ENCODE measurements at regions not wholly inside any gene's neighbourhood (a gene's known extent, or its start where the extent isn't known, plus 50 kb on each side); places are given as distances from the start of the nearest gene placed in this dataset.

DNA sequence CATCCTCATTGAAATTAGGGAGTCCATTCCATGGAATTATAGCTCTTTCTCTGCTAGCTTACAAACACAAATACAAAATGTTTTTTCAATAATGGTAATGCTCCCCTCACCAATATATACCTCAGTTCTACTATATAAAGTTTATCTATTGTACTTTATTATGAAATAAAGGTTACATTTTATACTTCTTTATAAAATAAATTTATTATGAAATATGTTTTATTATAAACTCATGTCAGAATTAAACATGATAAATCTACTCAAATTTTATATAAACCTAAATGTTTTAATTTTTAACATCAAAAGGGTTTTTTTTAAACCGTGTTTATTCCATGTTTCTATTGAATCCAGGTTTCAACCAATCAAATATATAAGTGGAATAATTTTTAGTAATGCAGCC lies 646.1 kb upstream of the PCDH20 start:
- no CpG with 5 or more reads among the region's 1 CpG for WGBS (ENCODE audit: extremely low coverage, insufficient coverage, insufficient read length)
- DNase-seq: no peak
- no peak overlapping the region for H3K18ac ChIP-seq (ENCODE audit: low read length)

DNA sequence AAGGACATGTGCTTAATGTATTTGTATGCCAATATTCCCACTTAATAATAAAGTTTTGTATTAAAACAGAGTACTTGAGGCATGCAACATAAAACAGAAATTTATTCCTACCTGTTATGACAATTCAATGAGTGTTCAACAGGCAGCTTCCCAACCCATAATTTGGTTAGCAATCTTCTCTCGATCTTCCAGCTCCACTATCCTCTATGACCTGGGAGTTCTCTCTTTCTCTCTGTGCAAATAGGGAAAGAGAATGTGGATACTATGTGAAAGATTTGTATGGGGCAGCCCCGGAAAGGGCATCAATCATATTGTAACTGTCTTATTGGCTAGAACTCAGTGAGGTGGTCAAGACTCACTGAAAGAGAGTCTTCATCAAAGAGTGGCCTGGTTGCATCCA lies 644.9 kb upstream of the PCDH20 start:
- Histone ChIP-seq H3K79me2 (ENCODE audit: control insufficient read depth, insufficient read depth, low read length, poor library complexity) (no peaks in the 10 kb centered on the region), H3K4me1 (ENCODE audit: control insufficient read depth in 1 of 2, insufficient read depth in 2 of 2, low read length in 2 of 2) (no peaks in the 10 kb centered on the region), H4K91ac (ENCODE audit: low read depth, low read length) (no peak overlapping the region), H4K12ac (ENCODE audit: low read depth, low read length) (no peak overlapping the region), H3K9me3 (ENCODE audit: insufficient read depth, low read depth, low read length) (no peaks in the 10 kb centered on the region), H3K4me2 (ENCODE audit: low read length) (no peak overlapping the region), H3K4ac (ENCODE audit: low read depth, low read length) (no peak overlapping the region), H2BK5ac (ENCODE audit: low read depth, low read length, poor library complexity) (no peak overlapping the region), H4K8ac (ENCODE audit: low read depth, low read length) (no peak overlapping the region), H3K27ac (ENCODE audit: low read depth, low read length) (no peak overlapping the region), H3K4me3 (ENCODE audit: low read depth, low read length) (no peak overlapping the region), H3K18ac (ENCODE audit: low read length) (no peak overlapping the region), H3K9ac (ENCODE audit: low read length) (no peak overlapping the region), H2BK120ac (ENCODE audit: insufficient read depth, low read length, poor library complexity) (no peak overlapping the region), H3K79me1 (ENCODE audit: low read length) (no peaks in the 10 kb centered on the region), H3K27me3 (ENCODE audit: insufficient read depth, low read length) (no peaks in the 10 kb centered on the region), H3K14ac (ENCODE audit: low read length) (no peak overlapping the region), H3K36me3 (ENCODE audit: control insufficient read depth in 1 of 2, insufficient read depth in 2 of 2, low read length in 2 of 2) (no peaks in the 10 kb centered on the region), H3K23ac (ENCODE audit: low read length) (no peak overlapping the region), H2BK12ac (ENCODE audit: low read length) (no peak overlapping the region), H2AFZ (ENCODE audit: insufficient read depth, low read length, poor library complexity) (no peak overlapping the region), H2AK5ac (ENCODE audit: low read length) (no peak overlapping the region)
- WGBS (ENCODE audit: extremely low coverage, insufficient coverage, insufficient read length): no CpG with 5 or more reads among the region's 2 CpGs
- DNase-seq: no peak

More for the DNA sequence above, 646.1 kb upstream of the PCDH20 start:
- no peak overlapping the region for H3K14ac ChIP-seq (ENCODE audit: low read length)
- no peak overlapping the region for H2BK12ac ChIP-seq (ENCODE audit: low read length)
- no peak overlapping the region for H3K4me2 ChIP-seq (ENCODE audit: low read length)
- no peak overlapping the region for H3K9ac ChIP-seq (ENCODE audit: low read length)
- H3K27me3 ChIP-seq (ENCODE audit: insufficient read depth, low read length): no peaks in the 10 kb centered on the region
- no peak overlapping the region for H3K4ac ChIP-seq (ENCODE audit: low read depth, low read length)
- H2AFZ ChIP-seq (ENCODE audit: insufficient read depth, low read length, poor library complexity): no peak overlapping the region
- H4K12ac ChIP-seq (ENCODE audit: low read depth, low read length): no peak overlapping the region
- H3K9me3 ChIP-seq (ENCODE audit: insufficient read depth, low read depth, low read length): no peaks in the 10 kb centered on the region
- H3K4me3 ChIP-seq (ENCODE audit: low read depth, low read length): no peak overlapping the region
- H2BK120ac ChIP-seq (ENCODE audit: insufficient read depth, low read length, poor library complexity): no peak overlapping the region
- no peak overlapping the region for H3K27ac ChIP-seq (ENCODE audit: low read depth, low read length)
- H2AK5ac ChIP-seq (ENCODE audit: low read length): no peak overlapping the region
- no peak overlapping the region for H4K91ac ChIP-seq (ENCODE audit: low read depth, low read length)
- no peaks in the 10 kb centered on the region for H3K79me1 ChIP-seq (ENCODE audit: low read length)
- H4K8ac ChIP-seq (ENCODE audit: low read depth, low read length): no peak overlapping the region
- no peak overlapping the region for H2BK5ac ChIP-seq (ENCODE audit: low read depth, low read length, poor library complexity)
- no peak overlapping the region for H3K23ac ChIP-seq (ENCODE audit: low read length)
- no peaks in the 10 kb centered on the region for H3K79me2 ChIP-seq (ENCODE audit: control insufficient read depth, insufficient read depth, low read length, poor library complexity)
- no peaks in the 10 kb centered on the region for H3K36me3 ChIP-seq (ENCODE audit: control insufficient read depth in 1 of 2, insufficient read depth in 2 of 2, low read length in 2 of 2)
- no peaks in the 10 kb centered on the region for H3K4me1 ChIP-seq (ENCODE audit: control insufficient read depth in 1 of 2, insufficient read depth in 2 of 2, low read length in 2 of 2)

DNA sequence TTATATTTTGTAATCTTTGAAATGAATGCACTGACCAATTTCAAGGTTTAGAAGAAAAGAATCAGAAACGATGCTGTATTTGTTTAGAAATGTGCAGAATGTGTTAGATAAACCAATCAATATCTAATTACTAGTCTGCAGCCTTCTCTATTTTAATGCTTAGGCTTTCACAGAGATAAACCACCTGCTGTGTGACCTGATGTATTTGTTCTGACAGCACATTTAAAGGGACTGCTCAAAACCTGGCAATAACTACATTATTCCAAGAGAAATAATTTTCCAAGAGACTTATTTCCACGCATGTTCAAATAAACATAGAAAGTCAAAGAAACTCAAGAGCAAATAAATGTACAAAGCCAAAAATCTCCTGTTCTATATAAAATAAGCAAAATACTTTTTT lies 641.6 kb upstream of the PCDH20 start:
- Histone ChIP-seq H3K23ac (ENCODE audit: low read length) (no peak overlapping the region), H3K27me3 (ENCODE audit: insufficient read depth, low read length) (no peaks in the 10 kb centered on the region), H2AK5ac (ENCODE audit: low read length) (no peak overlapping the region), H3K9me3 (ENCODE audit: insufficient read depth, low read depth, low read length) (no peaks in the 10 kb centered on the region), H3K4me3 (ENCODE audit: low read depth, low read length) (no peak overlapping the region), H2BK5ac (ENCODE audit: low read depth, low read length, poor library complexity) (no peak overlapping the region), H3K18ac (ENCODE audit: low read length) (no peak overlapping the region), H3K79me1 (ENCODE audit: low read length) (no peaks in the 10 kb centered on the region), H3K9ac (ENCODE audit: low read length) (no peak overlapping the region), H4K12ac (ENCODE audit: low read depth, low read length) (no peak overlapping the region), H3K4ac (ENCODE audit: low read depth, low read length) (no peak overlapping the region), H3K14ac (ENCODE audit: low read length) (no peak overlapping the region), H3K27ac (ENCODE audit: low read depth, low read length) (no peak overlapping the region), H2BK120ac (ENCODE audit: insufficient read depth, low read length, poor library complexity) (no peak overlapping the region), H2BK12ac (ENCODE audit: low read length) (no peak overlapping the region), H3K36me3 (ENCODE audit: control insufficient read depth in 1 of 2, insufficient read depth in 2 of 2, low read length in 2 of 2) (no peaks in the 10 kb centered on the region), H2AFZ (ENCODE audit: insufficient read depth, low read length, poor library complexity) (no peak overlapping the region), H4K91ac (ENCODE audit: low read depth, low read length) (no peak overlapping the region), H3K4me1 (ENCODE audit: control insufficient read depth in 1 of 2, insufficient read depth in 2 of 2, low read length in 2 of 2) (no peaks in the 10 kb centered on the region), H3K4me2 (ENCODE audit: low read length) (no peak overlapping the region), H4K8ac (ENCODE audit: low read depth, low read length) (no peak overlapping the region), H3K79me2 (ENCODE audit: control insufficient read depth, insufficient read depth, low read length, poor library complexity) (no peaks in the 10 kb centered on the region)
- no peak for DNase-seq
- WGBS (ENCODE audit: extremely low coverage, insufficient coverage, insufficient read length): no CpG with 5 or more reads among the region's 2 CpGs

DNA sequence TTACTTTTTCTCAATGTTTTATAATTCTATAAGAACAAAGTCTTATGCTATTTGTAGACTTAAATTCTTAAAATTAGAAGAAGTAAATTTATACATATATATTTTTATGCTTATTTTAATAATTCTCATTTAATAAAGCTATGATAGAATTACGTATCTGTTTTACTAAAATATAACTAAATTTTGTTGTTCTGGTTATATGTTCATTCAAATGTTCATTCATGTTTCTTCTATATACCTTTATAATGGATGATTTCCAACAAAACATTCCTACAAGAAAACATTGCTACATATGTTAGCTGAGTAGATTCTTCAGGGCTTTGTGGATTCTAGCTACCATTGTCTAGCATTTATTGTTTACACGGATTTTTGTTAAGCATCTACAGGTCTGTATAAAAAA lies 634.3 kb upstream of the PCDH20 start:
- Histone ChIP-seq H2BK120ac (ENCODE audit: insufficient read depth, low read length, poor library complexity) (no peak overlapping the region), H3K4me1 (ENCODE audit: control insufficient read depth in 1 of 2, insufficient read depth in 2 of 2, low read length in 2 of 2) (no peaks in the 10 kb centered on the region), H4K12ac (ENCODE audit: low read depth, low read length) (no peak overlapping the region), H3K9ac (ENCODE audit: low read length) (no peak overlapping the region), H3K4me3 (ENCODE audit: low read depth, low read length) (no peak overlapping the region), H3K27me3 (ENCODE audit: insufficient read depth, low read length) (no peaks in the 10 kb centered on the region), H3K36me3 (ENCODE audit: control insufficient read depth in 1 of 2, insufficient read depth in 2 of 2, low read length in 2 of 2) (no peaks in the 10 kb centered on the region), H3K23ac (ENCODE audit: low read length) (no peak overlapping the region), H2BK12ac (ENCODE audit: low read length) (no peak overlapping the region), H4K8ac (ENCODE audit: low read depth, low read length) (no peak overlapping the region), H2BK5ac (ENCODE audit: low read depth, low read length, poor library complexity) (no peak overlapping the region), H2AFZ (ENCODE audit: insufficient read depth, low read length, poor library complexity) (no peak overlapping the region), H3K79me1 (ENCODE audit: low read length) (no peaks in the 10 kb centered on the region), H3K14ac (ENCODE audit: low read length) (no peak overlapping the region), H2AK5ac (ENCODE audit: low read length) (no peak overlapping the region), H4K91ac (ENCODE audit: low read depth, low read length) (no peak overlapping the region), H3K4ac (ENCODE audit: low read depth, low read length) (no peak overlapping the region), H3K4me2 (ENCODE audit: low read length) (no peak overlapping the region), H3K27ac (ENCODE audit: low read depth, low read length) (no peak overlapping the region), H3K79me2 (ENCODE audit: control insufficient read depth, insufficient read depth, low read length, poor library complexity) (no peaks in the 10 kb centered on the region), H3K18ac (ENCODE audit: low read length) (no peak overlapping the region), H3K9me3 (ENCODE audit: insufficient read depth, low read depth, low read length) (peaks cover 6% of the 10 kb centered on the region)
- WGBS (ENCODE audit: extremely low coverage, insufficient coverage, insufficient read length): no CpG with 5 or more reads among the region's 2 CpGs
- no peak for DNase-seq
